GM23338 (cell line): ENCODE measurements at regions not wholly inside any gene's neighbourhood (a gene's known extent, or its start where the extent isn't known, plus 50 kb on each side); places are given as distances from the start of the nearest gene placed in this dataset.

Experiments used
- ATAC-seq: fragments of 200-7000 bp; cut with Tn5 transposase; 3 replicates; pipeline ENCODE4 v1.9.1; 2020
- DNase-seq: peaks from one replicate; pipeline ENCODE4 v3.0.0-alpha.2; 2015; ENCODE audit warnings: low spot score
- H2AFZ ChIP-seq: fragments of 200-600 bp; sonication (generic); 2 replicates; pipeline ENCODE4 v1.8.0; 2016; ENCODE audit warnings: antibody characterized with exemption, mild to moderate bottlenecking, moderate library complexity
- H3F3A ChIP-seq: fragments of 200-600 bp; sonication (generic); replicated peaks from 2 replicates; pipeline ENCODE4 v1.8.0; 2017; ENCODE audit warnings: antibody characterized with exemption, mixed run types, low read depth
- H3K27ac ChIP-seq: fragments of 200-600 bp; sonication (generic); 2 replicates; pipeline ENCODE4 v1.6.1; 2016; ENCODE audit warnings: low read depth
- H3K27me3 ChIP-seq: fragments of 200-600 bp; sonication (generic); 2 replicates; pipeline ENCODE4 v1.8.0; 2016; ENCODE audit warnings: mild to moderate bottlenecking, mixed run types, moderate library complexity; ENCODE audit not compliant: insufficient read depth
- H3K36me3 ChIP-seq: fragments of 200-600 bp; sonication (generic); 2 replicates; pipeline ENCODE4 v1.8.0; 2016; ENCODE audit warnings: mild to moderate bottlenecking; ENCODE audit not compliant: insufficient read depth
- H3K4me1 ChIP-seq: fragments of 200-600 bp; sonication (generic); 2 replicates; pipeline ENCODE4 v1.8.0; 2016; ENCODE audit warnings: mild to moderate bottlenecking, moderate library complexity; ENCODE audit not compliant: insufficient read depth
- H3K4me2 ChIP-seq: fragments of 200-600 bp; sonication (generic); 2 replicates; pipeline ENCODE4 v1.7.1; 2017; ENCODE audit warnings: mixed run types
- H3K4me3 ChIP-seq: fragments of 200-600 bp; sonication (generic); 2 replicates; pipeline ENCODE4 v1.6.1; 2016; ENCODE audit warnings: mixed run types
- H3K79me2 ChIP-seq: fragments of 200-600 bp; sonication (generic); replicated peaks from 2 replicates; pipeline ENCODE4 v1.8.0; 2017; ENCODE audit warnings: mild to moderate bottlenecking; ENCODE audit not compliant: insufficient read depth
- H3K9me2 ChIP-seq: fragments of 200-600 bp; sonication (generic); 2 replicates; pipeline ENCODE4 v1.8.0; 2017; ENCODE audit not compliant: insufficient read depth
- H4K20me1 ChIP-seq: fragments of 200-600 bp; sonication (generic); replicated peaks from 2 replicates; pipeline ENCODE4 v1.8.0; 2017; ENCODE audit warnings: mild to moderate bottlenecking; ENCODE audit not compliant: insufficient read depth
- H3K27ac Mint-ChIP-seq: 2 replicates; pipeline ENCODE4 v1.8.0; 2020; ENCODE audit warnings: inconsistent platforms, mild to moderate bottlenecking, moderate library complexity, mixed read lengths
- H3K27me3 Mint-ChIP-seq: 3 replicates; pipeline ENCODE4 v1.8.0; 2022; ENCODE audit warnings: low read depth, mild to moderate bottlenecking, moderate library complexity, mixed read lengths, inconsistent platforms; ENCODE audit not compliant: insufficient read depth, poor library complexity
- H3K36me3 Mint-ChIP-seq: 3 replicates; pipeline ENCODE4 v1.8.0; 2021; ENCODE audit warnings: low read depth, mild to moderate bottlenecking, inconsistent platforms, moderate library complexity, mixed read lengths
- H3K4me1 Mint-ChIP-seq: 3 replicates; pipeline ENCODE4 v1.8.0; 2020; ENCODE audit warnings: mild to moderate bottlenecking, inconsistent platforms, mixed read lengths
- H3K4me3 Mint-ChIP-seq: 3 replicates; pipeline ENCODE4 v1.8.0; 2021; ENCODE audit warnings: moderate library complexity, mild to moderate bottlenecking, inconsistent platforms, mixed read lengths
- H3K9me3 Mint-ChIP-seq: 3 replicates; pipeline ENCODE4 v1.8.0; 2020; ENCODE audit warnings: moderate library complexity, mild to moderate bottlenecking, inconsistent platforms, mixed read lengths
- CREB1 ChIP-seq: fragments of 250-450 bp; sonication (Bioruptor Pico); IDR thresholded peaks from 2 replicates; pipeline ENCODE4 v1.5.0; 2020; ENCODE audit warnings: low read depth, mild to moderate bottlenecking, moderate library complexity
- EZH2 ChIP-seq: fragments of 200-600 bp; sonication (generic); IDR thresholded peaks from one replicate; pipeline ENCODE4 v1.8.0; 2017; ENCODE audit warnings: antibody characterized with exemption, mild to moderate bottlenecking, low read depth; ENCODE audit not compliant: unreplicated experiment
- EZH2phosphoT487 ChIP-seq: fragments of 200-600 bp; sonication (generic); IDR thresholded peaks from one replicate; pipeline ENCODE4 v1.8.1; 2018; ENCODE audit warnings: antibody characterized with exemption; ENCODE audit not compliant: unreplicated experiment
- JUNB ChIP-seq: IDR thresholded peaks from one replicate; pipeline ENCODE4 v1.6.1; 2016; ENCODE audit warnings: antibody characterized with exemption; ENCODE audit not compliant: unreplicated experiment
- NANOG ChIP-seq: IDR thresholded peaks from 2 replicates; pipeline ENCODE4 v1.6.1; 2016; ENCODE audit warnings: antibody characterized with exemption, borderline replicate concordance
- POLR2AphosphoS5 ChIP-seq: IDR thresholded peaks from 2 replicates; pipeline ENCODE4 v1.6.1; 2016; ENCODE audit warnings: antibody characterized with exemption, low read depth
- STAT1 ChIP-seq: IDR thresholded peaks from one replicate; pipeline ENCODE4 v1.6.1; 2016; ENCODE audit warnings: antibody characterized with exemption; ENCODE audit not compliant: unreplicated experiment
- ZNF114 ChIP-seq: fragments of 250-450 bp; sonication (Bioruptor Pico); IDR thresholded peaks from 2 replicates; pipeline ENCODE4 v1.5.0; 2020; ENCODE audit warnings: mild to moderate bottlenecking, moderate library complexity
- ZNF331 ChIP-seq: fragments of 250-450 bp; sonication (Bioruptor Pico); IDR thresholded peaks from 2 replicates; pipeline ENCODE4 v1.5.0; 2020; ENCODE audit warnings: low read depth, mild to moderate bottlenecking, moderate library complexity
- TF ChIP-seq, protein P1 (sequence below), 2 experiments: fragments of 200-600 bp in 1 of 2; sonication (generic) in 1 of 2; conservative IDR thresholded peaks; 2 replicates each; pipeline versions ENCODE4 v1.5.1 to v1.6.1; 2016 to 2017; ENCODE audit warnings: antibody characterized with exemption in 2 of 2, low read depth in 2 of 2, mild to moderate bottlenecking in 2 of 2, moderate library complexity in 1 of 2
- TF ChIP-seq, protein P2 (sequence below): IDR thresholded peaks from one replicate; pipeline ENCODE4 v1.6.1; 2018; ENCODE audit warnings: antibody characterized with exemption; ENCODE audit not compliant: unreplicated experiment
- TF ChIP-seq, protein P3 (sequence below): fragments of 250-450 bp; sonication (Bioruptor Pico); IDR thresholded peaks from 2 replicates; pipeline ENCODE4 v1.5.0; 2020; ENCODE audit warnings: mild to moderate bottlenecking, moderate library complexity
- TF ChIP-seq, protein P4 (sequence below): IDR thresholded peaks from 2 replicates; pipeline ENCODE4 v1.6.1; 2016; ENCODE audit warnings: antibody characterized with exemption

DNA sequence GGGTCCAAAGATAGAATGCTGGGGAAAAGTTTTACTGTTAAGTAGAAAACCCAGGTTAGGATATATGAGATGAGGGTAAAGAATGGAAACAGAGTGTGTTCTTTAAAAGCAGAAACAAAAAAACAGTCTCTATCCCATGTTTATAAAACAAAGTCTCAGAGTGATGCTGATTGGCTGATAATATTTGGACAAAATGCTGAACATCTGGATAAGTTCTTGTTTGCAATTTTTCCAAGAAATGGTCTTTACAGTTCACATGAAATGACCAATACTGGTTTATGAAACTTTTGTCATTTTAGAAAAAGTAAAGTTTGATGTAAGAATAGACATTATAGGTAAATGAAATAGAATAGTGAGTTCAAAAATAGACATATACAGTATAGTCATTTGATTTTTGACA, 96.2 kb upstream of the EYS start:
- H3K36me3 Mint-ChIP-seq, result no peaks in the 10 kb centered on the region
- DNase-seq (no peak), ATAC-seq (no peak)
- H3K27ac ChIP-seq, result no peak overlapping the region
- no peaks in the 10 kb centered on the region for H3K27me3 Mint-ChIP-seq
- H3K79me2 ChIP-seq, result no peaks in the 10 kb centered on the region
- H3K27me3 ChIP-seq, result no peaks in the 10 kb centered on the region
- no peaks in the 10 kb centered on the region for H3F3A ChIP-seq
- H3K4me1 Mint-ChIP-seq, result no peaks in the 10 kb centered on the region
- no peaks in the 10 kb centered on the region for H3K4me1 ChIP-seq
- H3K9me2 ChIP-seq, result no peaks in the 10 kb centered on the region
- TF ChIP-seq CREB1 (CRISPR knock-in tag) (no peak), ZNF331 (CRISPR knock-in tag) (no peak), EZH2phosphoT487 (no peak), NANOG (no peak), EZH2 (no peak), POLR2AphosphoS5 (no peak), ZNF114 (CRISPR knock-in tag) (no peak), JUNB (no peak), STAT1 (no peak)
- TF ChIP-seq, protein P1, sequence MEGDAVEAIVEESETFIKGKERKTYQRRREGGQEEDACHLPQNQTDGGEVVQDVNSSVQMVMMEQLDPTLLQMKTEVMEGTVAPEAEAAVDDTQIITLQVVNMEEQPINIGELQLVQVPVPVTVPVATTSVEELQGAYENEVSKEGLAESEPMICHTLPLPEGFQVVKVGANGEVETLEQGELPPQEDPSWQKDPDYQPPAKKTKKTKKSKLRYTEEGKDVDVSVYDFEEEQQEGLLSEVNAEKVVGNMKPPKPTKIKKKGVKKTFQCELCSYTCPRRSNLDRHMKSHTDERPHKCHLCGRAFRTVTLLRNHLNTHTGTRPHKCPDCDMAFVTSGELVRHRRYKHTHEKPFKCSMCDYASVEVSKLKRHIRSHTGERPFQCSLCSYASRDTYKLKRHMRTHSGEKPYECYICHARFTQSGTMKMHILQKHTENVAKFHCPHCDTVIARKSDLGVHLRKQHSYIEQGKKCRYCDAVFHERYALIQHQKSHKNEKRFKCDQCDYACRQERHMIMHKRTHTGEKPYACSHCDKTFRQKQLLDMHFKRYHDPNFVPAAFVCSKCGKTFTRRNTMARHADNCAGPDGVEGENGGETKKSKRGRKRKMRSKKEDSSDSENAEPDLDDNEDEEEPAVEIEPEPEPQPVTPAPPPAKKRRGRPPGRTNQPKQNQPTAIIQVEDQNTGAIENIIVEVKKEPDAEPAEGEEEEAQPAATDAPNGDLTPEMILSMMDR (conservative IDR thresholded peaks at IDR 0.05; ENCODE audit: low read depth in 2 of 2), result no peak
- TF ChIP-seq, protein P2, sequence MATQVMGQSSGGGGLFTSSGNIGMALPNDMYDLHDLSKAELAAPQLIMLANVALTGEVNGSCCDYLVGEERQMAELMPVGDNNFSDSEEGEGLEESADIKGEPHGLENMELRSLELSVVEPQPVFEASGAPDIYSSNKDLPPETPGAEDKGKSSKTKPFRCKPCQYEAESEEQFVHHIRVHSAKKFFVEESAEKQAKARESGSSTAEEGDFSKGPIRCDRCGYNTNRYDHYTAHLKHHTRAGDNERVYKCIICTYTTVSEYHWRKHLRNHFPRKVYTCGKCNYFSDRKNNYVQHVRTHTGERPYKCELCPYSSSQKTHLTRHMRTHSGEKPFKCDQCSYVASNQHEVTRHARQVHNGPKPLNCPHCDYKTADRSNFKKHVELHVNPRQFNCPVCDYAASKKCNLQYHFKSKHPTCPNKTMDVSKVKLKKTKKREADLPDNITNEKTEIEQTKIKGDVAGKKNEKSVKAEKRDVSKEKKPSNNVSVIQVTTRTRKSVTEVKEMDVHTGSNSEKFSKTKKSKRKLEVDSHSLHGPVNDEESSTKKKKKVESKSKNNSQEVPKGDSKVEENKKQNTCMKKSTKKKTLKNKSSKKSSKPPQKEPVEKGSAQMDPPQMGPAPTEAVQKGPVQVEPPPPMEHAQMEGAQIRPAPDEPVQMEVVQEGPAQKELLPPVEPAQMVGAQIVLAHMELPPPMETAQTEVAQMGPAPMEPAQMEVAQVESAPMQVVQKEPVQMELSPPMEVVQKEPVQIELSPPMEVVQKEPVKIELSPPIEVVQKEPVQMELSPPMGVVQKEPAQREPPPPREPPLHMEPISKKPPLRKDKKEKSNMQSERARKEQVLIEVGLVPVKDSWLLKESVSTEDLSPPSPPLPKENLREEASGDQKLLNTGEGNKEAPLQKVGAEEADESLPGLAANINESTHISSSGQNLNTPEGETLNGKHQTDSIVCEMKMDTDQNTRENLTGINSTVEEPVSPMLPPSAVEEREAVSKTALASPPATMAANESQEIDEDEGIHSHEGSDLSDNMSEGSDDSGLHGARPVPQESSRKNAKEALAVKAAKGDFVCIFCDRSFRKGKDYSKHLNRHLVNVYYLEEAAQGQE, result no peak
- TF ChIP-seq, protein P3, sequence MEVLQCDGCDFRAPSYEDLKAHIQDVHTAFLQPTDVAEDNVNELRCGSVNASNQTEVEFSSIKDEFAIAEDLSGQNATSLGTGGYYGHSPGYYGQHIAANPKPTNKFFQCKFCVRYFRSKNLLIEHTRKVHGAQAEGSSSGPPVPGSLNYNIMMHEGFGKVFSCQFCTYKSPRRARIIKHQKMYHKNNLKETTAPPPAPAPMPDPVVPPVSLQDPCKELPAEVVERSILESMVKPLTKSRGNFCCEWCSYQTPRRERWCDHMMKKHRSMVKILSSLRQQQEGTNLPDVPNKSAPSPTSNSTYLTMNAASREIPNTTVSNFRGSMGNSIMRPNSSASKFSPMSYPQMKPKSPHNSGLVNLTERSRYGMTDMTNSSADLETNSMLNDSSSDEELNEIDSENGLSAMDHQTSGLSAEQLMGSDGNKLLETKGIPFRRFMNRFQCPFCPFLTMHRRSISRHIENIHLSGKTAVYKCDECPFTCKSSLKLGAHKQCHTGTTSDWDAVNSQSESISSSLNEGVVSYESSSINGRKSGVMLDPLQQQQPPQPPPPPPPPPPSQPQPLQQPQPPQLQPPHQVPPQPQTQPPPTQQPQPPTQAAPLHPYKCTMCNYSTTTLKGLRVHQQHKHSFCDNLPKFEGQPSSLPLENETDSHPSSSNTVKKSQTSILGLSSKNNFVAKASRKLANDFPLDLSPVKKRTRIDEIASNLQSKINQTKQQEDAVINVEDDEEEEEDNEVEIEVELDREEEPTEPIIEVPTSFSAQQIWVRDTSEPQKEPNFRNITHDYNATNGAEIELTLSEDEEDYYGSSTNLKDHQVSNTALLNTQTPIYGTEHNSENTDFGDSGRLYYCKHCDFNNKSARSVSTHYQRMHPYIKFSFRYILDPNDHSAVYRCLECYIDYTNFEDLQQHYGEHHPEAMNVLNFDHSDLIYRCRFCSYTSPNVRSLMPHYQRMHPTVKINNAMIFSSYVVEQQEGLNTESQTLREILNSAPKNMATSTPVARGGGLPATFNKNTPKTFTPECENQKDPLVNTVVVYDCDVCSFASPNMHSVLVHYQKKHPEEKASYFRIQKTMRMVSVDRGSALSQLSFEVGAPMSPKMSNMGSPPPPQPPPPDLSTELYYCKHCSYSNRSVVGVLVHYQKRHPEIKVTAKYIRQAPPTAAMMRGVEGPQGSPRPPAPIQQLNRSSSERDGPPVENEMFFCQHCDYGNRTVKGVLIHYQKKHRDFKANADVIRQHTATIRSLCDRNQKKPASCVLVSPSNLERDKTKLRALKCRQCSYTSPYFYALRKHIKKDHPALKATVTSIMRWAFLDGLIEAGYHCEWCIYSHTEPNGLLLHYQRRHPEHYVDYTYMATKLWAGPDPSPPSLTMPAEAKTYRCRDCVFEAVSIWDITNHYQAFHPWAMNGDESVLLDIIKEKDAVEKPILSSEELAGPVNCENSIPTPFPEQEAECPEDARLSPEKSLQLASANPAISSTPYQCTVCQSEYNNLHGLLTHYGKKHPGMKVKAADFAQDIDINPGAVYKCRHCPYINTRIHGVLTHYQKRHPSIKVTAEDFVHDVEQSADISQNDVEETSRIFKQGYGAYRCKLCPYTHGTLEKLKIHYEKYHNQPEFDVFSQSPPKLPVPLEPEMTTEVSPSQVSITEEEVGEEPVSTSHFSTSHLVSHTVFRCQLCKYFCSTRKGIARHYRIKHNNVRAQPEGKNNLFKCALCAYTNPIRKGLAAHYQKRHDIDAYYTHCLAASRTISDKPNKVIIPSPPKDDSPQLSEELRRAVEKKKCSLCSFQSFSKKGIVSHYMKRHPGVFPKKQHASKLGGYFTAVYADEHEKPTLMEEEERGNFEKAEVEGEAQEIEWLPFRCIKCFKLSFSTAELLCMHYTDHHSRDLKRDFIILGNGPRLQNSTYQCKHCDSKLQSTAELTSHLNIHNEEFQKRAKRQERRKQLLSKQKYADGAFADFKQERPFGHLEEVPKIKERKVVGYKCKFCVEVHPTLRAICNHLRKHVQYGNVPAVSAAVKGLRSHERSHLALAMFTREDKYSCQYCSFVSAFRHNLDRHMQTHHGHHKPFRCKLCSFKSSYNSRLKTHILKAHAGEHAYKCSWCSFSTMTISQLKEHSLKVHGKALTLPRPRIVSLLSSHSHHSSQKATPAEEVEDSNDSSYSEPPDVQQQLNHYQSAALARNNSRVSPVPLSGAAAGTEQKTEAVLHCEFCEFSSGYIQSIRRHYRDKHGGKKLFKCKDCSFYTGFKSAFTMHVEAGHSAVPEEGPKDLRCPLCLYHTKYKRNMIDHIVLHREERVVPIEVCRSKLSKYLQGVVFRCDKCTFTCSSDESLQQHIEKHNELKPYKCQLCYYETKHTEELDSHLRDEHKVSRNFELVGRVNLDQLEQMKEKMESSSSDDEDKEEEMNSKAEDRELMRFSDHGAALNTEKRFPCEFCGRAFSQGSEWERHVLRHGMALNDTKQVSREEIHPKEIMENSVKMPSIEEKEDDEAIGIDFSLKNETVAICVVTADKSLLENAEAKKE (CRISPR knock-in tag), result no peak
- TF ChIP-seq, protein P4, sequence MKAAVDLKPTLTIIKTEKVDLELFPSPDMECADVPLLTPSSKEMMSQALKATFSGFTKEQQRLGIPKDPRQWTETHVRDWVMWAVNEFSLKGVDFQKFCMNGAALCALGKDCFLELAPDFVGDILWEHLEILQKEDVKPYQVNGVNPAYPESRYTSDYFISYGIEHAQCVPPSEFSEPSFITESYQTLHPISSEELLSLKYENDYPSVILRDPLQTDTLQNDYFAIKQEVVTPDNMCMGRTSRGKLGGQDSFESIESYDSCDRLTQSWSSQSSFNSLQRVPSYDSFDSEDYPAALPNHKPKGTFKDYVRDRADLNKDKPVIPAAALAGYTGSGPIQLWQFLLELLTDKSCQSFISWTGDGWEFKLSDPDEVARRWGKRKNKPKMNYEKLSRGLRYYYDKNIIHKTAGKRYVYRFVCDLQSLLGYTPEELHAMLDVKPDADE, result no peak
- no peak overlapping the region for H2AFZ ChIP-seq
- H3K4me3 ChIP-seq, result no peak overlapping the region
- no peaks in the 10 kb centered on the region for H3K36me3 ChIP-seq
- no peak overlapping the region for H3K4me3 Mint-ChIP-seq
- no peaks in the 10 kb centered on the region; the same call in 2 of the 3 replicates for H3K9me3 Mint-ChIP-seq
- H3K4me2 ChIP-seq, result no peak overlapping the region
- H4K20me1 ChIP-seq, result no peaks in the 10 kb centered on the region
- no peak overlapping the region for H3K27ac Mint-ChIP-seq
